LNCaP clone FGC (cell line): ENCODE measurements at regions not wholly inside any gene's neighbourhood (a gene's known extent, or its start where the extent isn't known, plus 50 kb on each side); places are given as distances from the start of the nearest gene placed in this dataset.
"Not testable (repeated sequence)": the region's sequence is repeated elsewhere in the genome, so short reads cannot be mapped to it uniquely, and the experiment has no call there.

Experiments used
- DNase-seq: peaks from one replicate; pipeline ENCODE4 v3.0.0-alpha.2; 2011; ENCODE audit warnings: low read depth
- H3K4me3 ChIP-seq: 2 replicates; pipeline ENCODE4 v1.5.1; 2011; ENCODE audit warnings: mild to moderate bottlenecking, low read depth, low read length, control low read depth
- TF ChIP-seq, protein P1 (sequence below): IDR thresholded peaks from 2 replicates; pipeline ENCODE4 v1.5.1; 2012; ENCODE audit warnings: mild to moderate bottlenecking; ENCODE audit not compliant: control insufficient read depth, insufficient read depth; ENCODE audit errors: extremely low read depth

DNA sequence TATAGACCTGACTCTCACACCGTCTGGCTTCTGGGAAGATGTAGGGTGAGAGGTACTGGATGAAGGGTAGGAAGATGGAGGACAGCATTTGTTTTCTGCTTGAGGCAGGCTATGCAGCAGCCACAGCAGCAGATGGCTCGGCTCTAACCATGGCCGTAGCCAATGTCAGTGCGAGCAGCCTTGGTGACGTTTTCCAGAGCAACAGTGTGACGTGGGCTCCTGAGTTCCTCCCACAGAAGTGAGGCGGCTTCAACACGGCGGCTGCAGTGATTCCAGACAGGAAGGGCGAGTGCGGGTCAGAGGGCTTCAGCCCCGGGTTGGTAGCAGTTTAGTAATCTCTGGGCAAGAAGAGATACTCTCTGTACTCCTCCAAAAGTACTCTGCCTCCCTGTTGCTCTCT is 133.0 kb upstream of the MYT1L start:
- DNase-seq = no peak
- TF ChIP-seq, protein P1, sequence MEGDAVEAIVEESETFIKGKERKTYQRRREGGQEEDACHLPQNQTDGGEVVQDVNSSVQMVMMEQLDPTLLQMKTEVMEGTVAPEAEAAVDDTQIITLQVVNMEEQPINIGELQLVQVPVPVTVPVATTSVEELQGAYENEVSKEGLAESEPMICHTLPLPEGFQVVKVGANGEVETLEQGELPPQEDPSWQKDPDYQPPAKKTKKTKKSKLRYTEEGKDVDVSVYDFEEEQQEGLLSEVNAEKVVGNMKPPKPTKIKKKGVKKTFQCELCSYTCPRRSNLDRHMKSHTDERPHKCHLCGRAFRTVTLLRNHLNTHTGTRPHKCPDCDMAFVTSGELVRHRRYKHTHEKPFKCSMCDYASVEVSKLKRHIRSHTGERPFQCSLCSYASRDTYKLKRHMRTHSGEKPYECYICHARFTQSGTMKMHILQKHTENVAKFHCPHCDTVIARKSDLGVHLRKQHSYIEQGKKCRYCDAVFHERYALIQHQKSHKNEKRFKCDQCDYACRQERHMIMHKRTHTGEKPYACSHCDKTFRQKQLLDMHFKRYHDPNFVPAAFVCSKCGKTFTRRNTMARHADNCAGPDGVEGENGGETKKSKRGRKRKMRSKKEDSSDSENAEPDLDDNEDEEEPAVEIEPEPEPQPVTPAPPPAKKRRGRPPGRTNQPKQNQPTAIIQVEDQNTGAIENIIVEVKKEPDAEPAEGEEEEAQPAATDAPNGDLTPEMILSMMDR = no peak
- no peak overlapping the region for H3K4me3 ChIP-seq

DNA sequence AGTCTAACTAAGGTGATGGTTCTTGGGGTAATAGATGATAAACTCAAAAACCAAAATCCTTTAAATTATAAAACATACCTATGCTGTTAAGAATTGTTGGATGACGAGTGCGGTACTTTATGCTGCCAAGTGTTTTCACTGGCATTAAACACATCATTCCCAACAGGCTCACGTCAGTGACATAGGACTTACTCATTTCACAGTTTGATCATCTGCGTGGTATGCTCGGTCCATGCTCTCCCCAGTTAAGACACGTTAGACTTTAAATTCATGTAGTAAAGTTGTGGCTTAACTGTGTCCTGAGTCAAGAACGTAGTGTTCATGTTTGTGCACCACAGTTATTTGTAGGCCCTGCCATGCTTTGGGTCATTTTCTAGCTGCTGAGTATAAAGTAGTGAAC is 125.6 kb upstream of the MYT1L start:
- no peak overlapping the region for H3K4me3 ChIP-seq
- DNase-seq = no peak

DNA sequence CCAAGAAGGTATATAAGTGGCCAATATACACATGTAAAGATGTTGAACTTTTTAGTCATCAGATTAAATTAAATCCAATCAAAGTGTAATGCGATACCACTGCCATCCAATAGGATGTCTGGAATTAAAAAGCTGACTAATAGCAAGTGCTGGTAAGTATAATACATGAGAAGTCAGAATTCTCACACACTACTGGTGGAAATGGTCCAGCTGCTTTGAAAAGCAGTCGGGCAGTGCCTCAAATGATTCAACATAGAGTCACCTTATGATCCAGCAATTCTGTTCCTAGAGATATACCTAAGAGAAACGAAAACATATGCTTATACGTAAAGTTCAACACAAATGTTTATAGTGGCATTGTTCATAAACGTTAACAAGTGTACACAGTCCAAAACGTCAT is 124.1 kb upstream of the MYT1L start:
- no peak overlapping the region for H3K4me3 ChIP-seq
- no peak for DNase-seq
- TF ChIP-seq, protein P1 = no peak

More for the DNA sequence above, 125.6 kb upstream of the MYT1L start:
- TF ChIP-seq, protein P1 = no peak

DNA sequence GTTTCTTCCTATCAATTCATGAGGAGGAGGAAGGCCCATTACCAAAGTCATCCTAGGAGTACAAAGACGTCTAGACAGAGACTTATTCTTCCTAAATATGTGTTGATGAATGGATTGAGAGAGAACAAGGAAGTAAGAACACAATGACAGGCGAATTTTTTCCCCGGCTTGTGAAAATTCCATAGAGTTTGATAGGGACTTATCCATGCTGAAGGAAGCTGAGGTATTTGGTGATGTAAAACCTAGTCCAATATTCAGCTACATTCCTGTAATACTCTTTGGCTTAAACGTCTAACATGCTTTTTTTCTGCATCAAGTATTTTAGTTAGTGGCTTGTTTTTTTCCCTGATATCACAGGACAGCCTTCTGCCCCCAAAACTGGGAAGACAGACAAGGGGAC is 121.9 kb upstream of the MYT1L start:
- TF ChIP-seq, protein P1 = no peak
- H3K4me3 ChIP-seq = no peak overlapping the region
- no peak for DNase-seq

DNA sequence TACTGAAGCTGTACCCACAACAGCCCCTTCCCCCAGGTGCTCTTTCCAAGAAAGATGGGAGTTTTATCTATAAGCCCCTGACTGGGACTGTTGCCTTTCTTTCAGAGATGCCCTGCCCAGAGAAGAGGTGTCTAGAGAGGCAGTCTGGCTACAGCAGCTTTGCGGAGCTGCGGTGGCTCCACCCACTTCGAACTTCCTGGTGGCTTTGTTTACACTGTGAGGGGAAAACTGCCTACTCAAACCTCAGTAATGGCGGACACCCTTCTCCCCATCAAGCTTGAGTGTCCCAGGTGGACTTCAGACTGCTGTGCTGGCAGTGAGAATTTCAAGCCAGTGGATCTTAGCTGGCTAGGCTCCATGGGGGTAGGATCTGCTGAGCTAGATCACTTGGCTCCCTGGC is 120.2 kb upstream of the MYT1L start:
- H3K4me3 ChIP-seq, DNase-seq: not testable (repeated sequence)

DNA sequence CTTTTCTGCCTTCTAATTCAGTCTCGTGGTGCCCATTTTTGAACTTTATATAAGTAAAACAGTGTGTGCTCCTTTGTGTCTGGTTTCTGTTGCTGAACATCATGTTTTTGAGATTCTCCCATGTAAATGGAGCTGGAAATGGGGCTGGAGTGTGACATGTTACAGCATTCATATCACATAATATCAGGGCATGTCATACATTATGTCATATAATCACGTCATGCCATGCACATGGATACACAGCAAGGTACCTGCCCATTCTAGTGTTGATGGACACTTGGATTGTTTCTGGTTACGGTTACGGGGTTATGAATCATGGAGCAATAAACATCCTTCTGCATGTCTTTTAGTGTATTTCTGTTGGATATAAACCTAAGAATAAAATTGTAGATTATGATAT is 117.1 kb upstream of the MYT1L start:
- no peak overlapping the region for H3K4me3 ChIP-seq

DNA sequence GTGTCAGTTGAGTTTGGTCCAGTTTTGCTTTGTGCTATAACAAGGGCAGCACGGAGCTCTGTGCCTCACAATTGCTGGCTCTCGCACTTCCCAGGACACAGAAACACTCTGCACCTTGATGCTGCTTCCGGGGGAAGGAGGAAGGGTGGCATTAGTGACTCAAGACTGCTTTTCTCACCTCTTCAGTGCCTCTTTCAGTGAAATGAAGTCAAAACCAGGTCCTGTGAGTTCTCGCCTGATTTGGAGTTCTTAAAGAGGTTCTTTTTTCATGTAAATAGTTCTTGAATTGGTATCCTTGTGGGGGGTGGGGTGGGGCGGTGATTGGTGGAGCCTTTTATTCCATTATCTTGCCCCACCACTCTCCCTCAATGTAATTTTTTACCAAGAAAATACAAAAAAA is 91.5 kb upstream of the MYT1L start:
- no peak for DNase-seq

More for the DNA sequence above, 117.1 kb upstream of the MYT1L start:
- TF ChIP-seq, protein P1 = no peak
- DNase-seq = no peak

More for the DNA sequence above, 91.5 kb upstream of the MYT1L start:
- TF ChIP-seq, protein P1 = no peak
- H3K4me3 ChIP-seq = no peak overlapping the region
